ENCODE measurements at regions not wholly inside any gene's neighbourhood (a gene's known extent, or its start where the extent isn't known, plus 50 kb on each side); places are given as distances from the start of the nearest gene placed in this dataset.
A peak's percentile ranks its signal among the peaks of the same experiment; 100 is the strongest.

DNA sequence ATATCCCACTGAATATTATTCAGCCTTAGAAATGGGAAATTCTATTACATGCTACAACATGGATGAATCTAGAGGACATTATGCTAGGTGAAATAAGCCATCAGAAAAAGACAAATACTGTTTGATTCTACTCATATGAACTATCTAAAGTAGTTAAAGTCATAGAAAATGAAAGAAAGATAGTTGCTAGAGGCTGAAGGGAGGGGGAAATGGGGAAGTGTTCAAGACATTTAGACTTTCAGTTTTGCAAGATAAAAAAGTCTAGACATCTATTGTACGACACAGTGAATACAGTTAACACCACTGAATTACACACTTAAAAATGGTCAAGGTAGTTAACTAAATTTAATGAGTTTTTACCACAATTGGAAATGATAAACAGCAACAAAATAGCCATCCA lies 835.9 kb upstream of the CHAC2 start:
- no peak for DNase-seq (ENCODE audit: low read depth)
- H3K27me3 ChIP-seq (replicated peaks; ENCODE audit: control insufficient read depth, insufficient read depth, low read length), result no peaks in the 10 kb centered on the region
- no peaks in the 10 kb centered on the region for H3K36me3 ChIP-seq (ENCODE audit: control insufficient read depth, insufficient read depth, low read length, severe bottlenecking)
- H3K4me1 ChIP-seq (ENCODE audit: control insufficient read depth, insufficient read depth, low read length), result peaks cover 6% of the 10 kb centered on the region
- no peak overlapping the region for H3K9ac ChIP-seq (ENCODE audit: low read length)
- no peaks in the 10 kb centered on the region for H3K9me3 ChIP-seq (ENCODE audit: control insufficient read depth, low read length)
- H3K4me3 ChIP-seq (ENCODE audit: low read length), result no peak overlapping the region

DNA sequence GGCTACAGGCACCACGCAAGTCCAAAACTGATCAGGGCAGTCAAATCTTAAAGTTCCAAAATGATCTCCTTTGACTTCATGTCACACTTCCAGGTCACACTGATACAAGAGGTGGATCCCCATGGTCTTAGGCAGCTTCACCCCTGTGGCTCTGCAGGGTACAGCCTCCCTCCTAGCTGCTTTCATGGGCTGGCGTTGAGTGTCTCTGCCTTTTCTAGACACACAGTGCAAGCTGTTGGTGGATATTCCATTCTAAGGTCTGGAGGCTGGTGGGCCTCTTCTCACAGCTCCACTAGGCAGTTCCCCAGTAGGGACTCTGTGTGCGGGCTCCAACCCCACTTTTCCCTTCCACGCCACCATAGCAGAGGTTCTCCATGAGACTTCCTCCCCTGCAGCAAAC lies 838.2 kb upstream of the CHAC2 start:
- H3K9me3 ChIP-seq (ENCODE audit: control insufficient read depth, low read length), result no peaks in the 10 kb centered on the region
- no peak for DNase-seq (ENCODE audit: low read depth)
- no peaks in the 10 kb centered on the region for H3K27me3 ChIP-seq (replicated peaks; ENCODE audit: control insufficient read depth, insufficient read depth, low read length)
- no peak overlapping the region for H3K4me3 ChIP-seq (ENCODE audit: low read length)
- peaks cover 6% of the 10 kb centered on the region for H3K4me1 ChIP-seq (ENCODE audit: control insufficient read depth, insufficient read depth, low read length)
- H3K36me3 ChIP-seq (ENCODE audit: control insufficient read depth, insufficient read depth, low read length, severe bottlenecking), result no peaks in the 10 kb centered on the region
- H3K9ac ChIP-seq (ENCODE audit: low read length), result no peak overlapping the region

DNA sequence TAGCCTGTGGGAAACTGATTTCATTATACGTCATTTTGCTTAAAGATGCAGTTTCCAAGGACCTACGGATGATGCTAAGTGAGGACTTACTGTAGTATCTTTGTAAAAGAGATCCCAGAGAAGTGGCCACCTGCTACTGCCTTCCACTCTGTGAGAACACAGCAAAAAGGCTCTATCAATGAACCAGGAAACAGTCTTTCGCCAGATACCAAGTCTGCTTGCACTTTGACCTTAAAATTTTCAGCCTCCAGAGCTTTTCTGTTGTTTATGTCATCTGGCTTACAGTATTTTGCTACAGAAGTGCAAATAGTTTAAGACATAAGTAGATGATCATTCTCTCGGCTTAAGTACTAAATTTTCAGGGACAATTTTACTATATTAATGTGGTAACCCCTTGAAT lies 847.9 kb upstream of the CHAC2 start:
- H3K36me3 ChIP-seq (ENCODE audit: control insufficient read depth, insufficient read depth, low read length, severe bottlenecking), result no peaks in the 10 kb centered on the region
- no peaks in the 10 kb centered on the region for H3K9me3 ChIP-seq (ENCODE audit: control insufficient read depth, low read length)
- H3K4me3 ChIP-seq (ENCODE audit: low read length), result no peak overlapping the region
- no peaks in the 10 kb centered on the region for H3K4me1 ChIP-seq (ENCODE audit: control insufficient read depth, insufficient read depth, low read length)
- H3K9ac ChIP-seq (ENCODE audit: low read length), result no peak overlapping the region
- no peak for DNase-seq (ENCODE audit: low read depth)
- H3K27me3 ChIP-seq (replicated peaks; ENCODE audit: control insufficient read depth, insufficient read depth, low read length), result no peaks in the 10 kb centered on the region

DNA sequence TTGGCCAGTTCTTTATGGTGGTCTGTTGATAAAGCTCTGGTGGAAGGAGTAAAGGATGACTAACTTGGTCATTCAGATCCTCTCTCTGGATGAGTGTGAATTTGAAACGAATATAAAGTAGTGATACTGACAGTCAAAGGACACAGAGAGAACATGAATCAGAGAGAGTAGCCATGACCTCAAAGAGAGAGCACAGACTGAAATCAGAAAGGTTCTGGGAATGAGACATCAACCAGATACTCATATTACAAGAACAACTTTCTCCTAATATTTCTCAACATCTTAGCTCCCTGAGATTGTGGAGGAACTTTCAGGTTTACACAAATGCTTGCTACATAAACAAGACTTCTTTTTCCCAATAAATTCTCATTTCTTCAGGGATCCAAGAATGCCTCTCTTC lies 849.1 kb upstream of the CHAC2 start:
- no peaks in the 10 kb centered on the region for H3K27me3 ChIP-seq (replicated peaks; ENCODE audit: control insufficient read depth, insufficient read depth, low read length)
- no peaks in the 10 kb centered on the region for H3K9me3 ChIP-seq (ENCODE audit: control insufficient read depth, low read length)
- no peak overlapping the region for H3K4me3 ChIP-seq (ENCODE audit: low read length)
- no peak overlapping the region for H3K9ac ChIP-seq (ENCODE audit: low read length)
- no peaks in the 10 kb centered on the region for H3K4me1 ChIP-seq (ENCODE audit: control insufficient read depth, insufficient read depth, low read length)
- no peaks in the 10 kb centered on the region for H3K36me3 ChIP-seq (ENCODE audit: control insufficient read depth, insufficient read depth, low read length, severe bottlenecking)
- DNase-seq (ENCODE audit: low read depth), result peak; percentile 81

GRCh38 chr2:52916981-52917380 lies 850.6 kb upstream of the CHAC2 start:
- no peaks in the 10 kb centered on the region for H3K9me3 ChIP-seq (ENCODE audit: control insufficient read depth, low read length)
- H3K9ac ChIP-seq (ENCODE audit: low read length), result no peak overlapping the region
- H3K4me1 ChIP-seq (ENCODE audit: control insufficient read depth, insufficient read depth, low read length), result no peaks in the 10 kb centered on the region
- H3K36me3 ChIP-seq (ENCODE audit: control insufficient read depth, insufficient read depth, low read length, severe bottlenecking), result no peaks in the 10 kb centered on the region
- DNase-seq (ENCODE audit: low read depth), result no peak
- H3K27me3 ChIP-seq (replicated peaks; ENCODE audit: control insufficient read depth, insufficient read depth, low read length), result no peaks in the 10 kb centered on the region
- no peak overlapping the region for H3K4me3 ChIP-seq (ENCODE audit: low read length)

- Histone ChIP-seq H3K27me3 (replicated peaks; ENCODE audit: control insufficient read depth, insufficient read depth, low read length) (no peaks in the 10 kb centered on the region), H3K36me3 (ENCODE audit: control insufficient read depth, insufficient read depth, low read length, severe bottlenecking) (no peaks in the 10 kb centered on the region), H3K9me3 (ENCODE audit: control insufficient read depth, low read length) (peaks cover 3% of the 10 kb centered on the region), H3K4me1 (ENCODE audit: control insufficient read depth, insufficient read depth, low read length) (no peaks in the 10 kb centered on the region), H3K4me3 (ENCODE audit: low read length) (no peak overlapping the region), H3K9ac (ENCODE audit: low read length) (no peak overlapping the region)
- DNase-seq (ENCODE audit: low read depth), result peak; percentile 85
Observed at GRCh38 chr2:52904355-52904891, 863.2 kb upstream of the CHAC2 start.

DNA sequence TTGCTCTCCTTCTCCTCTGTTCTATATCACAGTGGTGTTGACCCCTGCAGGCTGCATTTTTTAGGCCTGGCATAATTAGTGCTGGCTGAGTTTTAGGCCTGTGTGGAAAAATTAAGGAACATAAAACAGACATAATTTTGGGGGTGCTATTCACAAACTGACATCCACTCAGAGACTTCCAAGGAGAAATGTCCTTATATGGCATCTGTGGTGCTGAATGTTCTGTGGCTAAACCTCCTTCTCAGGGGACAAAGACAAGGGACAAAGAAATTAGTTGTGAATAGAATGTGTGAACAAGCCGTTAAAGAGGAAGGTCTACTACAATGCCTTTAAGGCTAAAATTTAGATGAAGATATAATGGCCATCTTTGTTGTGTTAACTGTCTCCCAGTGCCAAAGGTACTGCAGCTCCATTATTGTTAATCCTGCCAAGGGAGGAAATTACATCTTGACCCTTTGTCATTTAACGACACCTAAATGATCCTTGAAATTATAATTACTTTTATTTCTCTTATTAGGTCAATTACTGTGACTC lies 870.0 kb upstream of the CHAC2 start:
- no peak for DNase-seq (ENCODE audit: low read depth)
- no peaks in the 10 kb centered on the region for H3K4me1 ChIP-seq (ENCODE audit: control insufficient read depth, insufficient read depth, low read length)
- H3K9me3 ChIP-seq (ENCODE audit: control insufficient read depth, low read length), result peaks cover 12% of the 10 kb centered on the region

DNA sequence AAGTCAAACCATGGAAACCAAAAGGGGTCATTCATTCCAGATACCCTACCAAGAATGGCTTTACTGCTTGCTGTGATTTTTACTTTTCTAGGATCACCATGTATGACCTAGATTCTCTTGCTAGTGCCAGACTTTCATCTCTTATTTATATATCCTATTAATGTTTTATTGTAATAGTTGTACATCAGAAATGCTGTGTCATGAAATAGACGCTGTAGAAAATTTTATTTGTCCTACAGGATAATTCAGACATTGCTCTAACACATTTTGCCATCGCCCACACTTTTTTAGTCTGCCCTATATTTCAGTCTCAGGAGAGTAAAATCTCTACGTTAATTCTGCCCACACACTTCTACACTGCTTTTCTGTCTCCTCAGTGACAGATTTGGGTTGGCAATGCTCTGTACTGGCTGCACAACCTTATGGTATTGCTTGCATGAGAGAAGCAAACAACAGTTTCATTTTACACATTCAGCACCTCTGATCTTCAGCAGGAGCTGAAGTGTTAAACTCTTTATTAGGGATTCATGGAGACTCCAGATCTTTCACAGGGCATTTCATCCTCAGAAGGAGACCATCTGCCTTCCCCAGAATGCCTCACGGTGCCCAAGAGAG lies 871.8 kb upstream of the CHAC2 start:
- no peak overlapping the region for H3K4me3 ChIP-seq (ENCODE audit: low read length)
- DNase-seq (ENCODE audit: low read depth), result no peak
- no peak overlapping the region for H3K9ac ChIP-seq (ENCODE audit: low read length)
- no peaks in the 10 kb centered on the region for H3K4me1 ChIP-seq (ENCODE audit: control insufficient read depth, insufficient read depth, low read length)
- peaks cover 26% of the 10 kb centered on the region for H3K9me3 ChIP-seq (ENCODE audit: control insufficient read depth, low read length)
- H3K36me3 ChIP-seq (ENCODE audit: control insufficient read depth, insufficient read depth, low read length, severe bottlenecking), result no peaks in the 10 kb centered on the region
- H3K27me3 ChIP-seq (replicated peaks; ENCODE audit: control insufficient read depth, insufficient read depth, low read length), result no peaks in the 10 kb centered on the region

More for the DNA sequence above, 870.0 kb upstream of the CHAC2 start:
- Histone ChIP-seq H3K36me3 (ENCODE audit: control insufficient read depth, insufficient read depth, low read length, severe bottlenecking) (no peaks in the 10 kb centered on the region), H3K4me3 (ENCODE audit: low read length) (no peak overlapping the region), H3K9ac (ENCODE audit: low read length) (no peak overlapping the region), H3K27me3 (replicated peaks; ENCODE audit: control insufficient read depth, insufficient read depth, low read length) (no peaks in the 10 kb centered on the region)

DNA sequence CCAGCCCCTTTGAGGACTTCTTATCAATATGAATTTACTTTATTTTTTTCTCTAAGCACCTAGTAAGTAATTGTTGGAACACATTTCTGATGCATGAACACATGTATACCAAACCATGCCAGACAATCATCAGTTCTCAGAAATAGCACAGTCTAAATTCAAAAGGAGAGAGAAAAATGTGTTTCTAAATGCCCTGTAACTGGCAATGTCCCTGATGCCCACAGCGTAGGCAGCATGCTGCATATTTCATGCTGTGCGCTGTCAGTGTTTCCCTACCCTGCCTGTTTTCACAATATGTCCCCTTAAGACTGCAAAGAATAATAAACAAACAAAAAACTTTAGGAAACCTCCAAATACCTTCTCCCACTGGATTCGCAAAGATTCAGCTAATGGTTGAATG lies 881.0 kb upstream of the CHAC2 start:
- H3K9me3 ChIP-seq (ENCODE audit: control insufficient read depth, low read length), result peaks cover 9% of the 10 kb centered on the region
- no peaks in the 10 kb centered on the region for H3K27me3 ChIP-seq (replicated peaks; ENCODE audit: control insufficient read depth, insufficient read depth, low read length)
- no peaks in the 10 kb centered on the region for H3K4me1 ChIP-seq (ENCODE audit: control insufficient read depth, insufficient read depth, low read length)
- no peak overlapping the region for H3K9ac ChIP-seq (ENCODE audit: low read length)
- DNase-seq (ENCODE audit: low read depth), result no peak
- no peak overlapping the region for H3K4me3 ChIP-seq (ENCODE audit: low read length)
- no peaks in the 10 kb centered on the region for H3K36me3 ChIP-seq (ENCODE audit: control insufficient read depth, insufficient read depth, low read length, severe bottlenecking)

DNA sequence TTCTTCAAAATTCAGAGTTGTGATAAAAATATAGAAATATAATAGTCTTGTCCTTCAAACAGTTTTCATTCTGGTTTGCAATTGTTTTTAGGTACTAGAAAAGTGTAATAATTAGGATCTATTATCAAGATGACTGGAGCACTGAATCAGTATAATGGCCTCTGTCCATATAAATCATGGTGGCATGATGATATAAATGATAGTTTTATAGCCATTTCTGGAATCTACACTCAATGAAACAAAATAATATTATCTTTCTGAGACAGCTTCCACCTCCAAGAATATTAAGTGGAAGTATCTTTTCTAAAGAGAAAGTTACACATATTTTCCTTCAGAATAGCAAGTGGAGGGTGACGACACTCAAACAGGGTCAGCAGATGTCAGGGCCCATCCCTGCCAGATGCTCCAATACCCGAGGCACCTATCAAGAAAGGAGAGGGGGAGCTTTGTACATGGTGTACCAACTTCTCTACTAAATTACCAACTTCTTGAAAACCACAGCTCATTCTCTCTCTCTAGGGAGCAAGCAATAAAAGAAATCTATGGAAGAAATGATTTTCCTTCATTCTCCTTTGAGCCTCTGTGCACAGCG lies 882.7 kb upstream of the CHAC2 start:
- H3K9me3 ChIP-seq (ENCODE audit: control insufficient read depth, low read length), result peaks cover 4% of the 10 kb centered on the region
- H3K9ac ChIP-seq (ENCODE audit: low read length), result no peak overlapping the region
- no peaks in the 10 kb centered on the region for H3K27me3 ChIP-seq (replicated peaks; ENCODE audit: control insufficient read depth, insufficient read depth, low read length)
- DNase-seq (ENCODE audit: low read depth), result no peak
- H3K4me1 ChIP-seq (ENCODE audit: control insufficient read depth, insufficient read depth, low read length), result no peaks in the 10 kb centered on the region
- H3K36me3 ChIP-seq (ENCODE audit: control insufficient read depth, insufficient read depth, low read length, severe bottlenecking), result no peaks in the 10 kb centered on the region
- no peak overlapping the region for H3K4me3 ChIP-seq (ENCODE audit: low read length)

DNA sequence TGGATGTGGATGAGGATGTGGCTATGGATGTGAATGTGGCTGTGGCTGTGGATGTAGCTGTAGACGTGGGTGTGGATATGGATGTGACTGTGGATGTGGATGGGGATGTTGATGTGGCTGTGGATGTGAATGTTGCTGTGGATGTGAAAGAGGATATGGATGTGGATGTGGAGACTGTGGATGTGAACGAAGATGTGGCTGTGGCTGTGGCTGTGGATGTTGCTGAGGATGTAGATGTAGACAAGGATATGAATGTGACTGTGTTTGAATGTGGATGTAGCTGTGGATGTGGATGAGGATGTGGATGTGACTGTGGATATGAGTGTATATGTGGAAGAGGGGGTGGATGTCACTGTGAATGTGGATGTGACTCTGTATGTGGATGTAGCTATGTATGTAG lies 884.6 kb upstream of the CHAC2 start:
- H3K9ac ChIP-seq (ENCODE audit: low read length), result no peak overlapping the region
- H3K4me3 ChIP-seq (ENCODE audit: low read length), result no peak overlapping the region
- no peaks in the 10 kb centered on the region for H3K9me3 ChIP-seq (ENCODE audit: control insufficient read depth, low read length)
- no peaks in the 10 kb centered on the region for H3K27me3 ChIP-seq (replicated peaks; ENCODE audit: control insufficient read depth, insufficient read depth, low read length)
- no peaks in the 10 kb centered on the region for H3K4me1 ChIP-seq (ENCODE audit: control insufficient read depth, insufficient read depth, low read length)
- no peaks in the 10 kb centered on the region for H3K36me3 ChIP-seq (ENCODE audit: control insufficient read depth, insufficient read depth, low read length, severe bottlenecking)
- DNase-seq (ENCODE audit: low read depth), result no peak
